H9 (cell line): ENCODE measurements at regions not wholly inside any gene's neighbourhood (a gene's known extent, or its start where the extent isn't known, plus 50 kb on each side); places are given as distances from the start of the nearest gene placed in this dataset.

Experiments
- DNase-seq: peaks from one replicate; pipeline ENCODE4 v3.0.0-alpha.2; 2017
- H2AFZ ChIP-seq: one replicate; pipeline ENCODE4 v1.6.1; 2013; ENCODE audit warnings: mild to moderate bottlenecking, low read length, control low read depth, moderate library complexity
- H2AK5ac ChIP-seq: 2 replicates; pipeline ENCODE4 v1.6.1; 2013; ENCODE audit warnings: low read length, control low read depth, mixed read lengths; ENCODE audit not compliant: insufficient read length
- H2BK120ac ChIP-seq: one replicate; pipeline ENCODE4 v1.6.1; 2013; ENCODE audit warnings: low read depth, mild to moderate bottlenecking, low read length, control low read depth, inconsistent platforms; ENCODE audit not compliant: poor library complexity, severe bottlenecking
- H2BK12ac ChIP-seq: 2 replicates; pipeline ENCODE4 v1.6.1; 2013; ENCODE audit warnings: low read length, control low read depth, mixed read lengths, low read depth; ENCODE audit not compliant: insufficient read length
- H2BK15ac ChIP-seq: 2 replicates; pipeline ENCODE4 v1.6.1; 2013; ENCODE audit warnings: low read depth, low read length, control low read depth
- H2BK20ac ChIP-seq: one replicate; pipeline ENCODE4 v1.6.1; 2013; ENCODE audit warnings: low read depth, mild to moderate bottlenecking, low read length, control low read depth, inconsistent platforms; ENCODE audit not compliant: poor library complexity, severe bottlenecking
- H2BK5ac ChIP-seq: 2 replicates; pipeline ENCODE4 v1.6.1; 2013; ENCODE audit warnings: low read length, control low read depth, mixed read lengths; ENCODE audit not compliant: insufficient read length
- H3K14ac ChIP-seq: 2 replicates; pipeline ENCODE4 v1.6.1; 2013; ENCODE audit warnings: low read length, control low read depth; ENCODE audit not compliant: insufficient read depth
- H3K18ac ChIP-seq: 2 replicates; pipeline ENCODE4 v1.6.1; 2013; ENCODE audit warnings: low read depth, mild to moderate bottlenecking, mixed read lengths, low read length, control low read depth; ENCODE audit not compliant: insufficient read length
- H3K23ac ChIP-seq: 2 replicates; pipeline ENCODE4 v1.6.1; 2013; ENCODE audit warnings: low read length, control low read depth, mixed read lengths, low read depth; ENCODE audit not compliant: insufficient read length
- H3K23me2 ChIP-seq: 2 replicates; pipeline ENCODE4 v1.6.1; 2013; ENCODE audit warnings: low read depth, mild to moderate bottlenecking, mixed read lengths, low read length, control low read depth; ENCODE audit not compliant: insufficient read length, poor library complexity, severe bottlenecking
- H3K27ac ChIP-seq: 2 replicates; pipeline ENCODE4 v1.5.1; 2013; ENCODE audit warnings: low read length, control low read depth, mixed read lengths, low read depth; ENCODE audit not compliant: insufficient read length
- H3K27me3 ChIP-seq: 2 replicates; pipeline ENCODE4 v1.6.1; 2013; ENCODE audit warnings: low read length, control low read depth, inconsistent platforms; ENCODE audit not compliant: insufficient read depth
- H3K4ac ChIP-seq: 2 replicates; pipeline ENCODE4 v1.6.1; 2013; ENCODE audit warnings: low read depth, mild to moderate bottlenecking, control low read depth, inconsistent platforms, low read length, moderate library complexity
- H3K4me1 ChIP-seq: 2 replicates; pipeline ENCODE4 v1.6.1; 2013; ENCODE audit warnings: low read length, control low read depth, inconsistent platforms; ENCODE audit not compliant: insufficient read depth
- H3K4me2 ChIP-seq: 2 replicates; pipeline ENCODE4 v1.6.1; 2013; ENCODE audit warnings: low read length, control low read depth, mixed read lengths; ENCODE audit not compliant: insufficient read length, insufficient read depth
- H3K56ac ChIP-seq: 2 replicates; pipeline ENCODE4 v1.6.1; 2013; ENCODE audit warnings: low read depth, mild to moderate bottlenecking, mixed read lengths, low read length, control low read depth; ENCODE audit not compliant: insufficient read length
- H3K79me1 ChIP-seq: 2 replicates; pipeline ENCODE4 v1.6.1; 2013; ENCODE audit warnings: low read depth, mild to moderate bottlenecking, moderate library complexity, low read length, control low read depth, inconsistent platforms; ENCODE audit not compliant: insufficient read depth, poor library complexity, severe bottlenecking
- H3K79me2 ChIP-seq: 2 replicates; pipeline ENCODE4 v1.6.1; 2013; ENCODE audit warnings: low read length, control low read depth, inconsistent platforms; ENCODE audit not compliant: insufficient read depth
- H3K9ac ChIP-seq: 2 replicates; pipeline ENCODE4 v1.6.1; 2013; ENCODE audit warnings: low read length, control low read depth, mixed read lengths; ENCODE audit not compliant: insufficient read length; ENCODE audit errors: extremely low read depth
- H3K9me3 ChIP-seq: one replicate; pipeline ENCODE4 v1.6.1; 2013; ENCODE audit warnings: low read depth, low read length, inconsistent platforms; ENCODE audit not compliant: control insufficient read depth
- H3T11ph ChIP-seq: one replicate; pipeline ENCODE4 v1.6.1; 2013; ENCODE audit warnings: mild to moderate bottlenecking, low read length, control low read depth, inconsistent platforms
- H4K20me1 ChIP-seq: one replicate; pipeline ENCODE4 v1.6.1; 2013; ENCODE audit not compliant: control insufficient read depth, insufficient read length, insufficient read depth
- H4K5ac ChIP-seq: 2 replicates; pipeline ENCODE4 v1.6.1; 2013; ENCODE audit warnings: low read depth, mild to moderate bottlenecking, mixed read lengths, low read length, control low read depth; ENCODE audit not compliant: insufficient read length
- H4K8ac ChIP-seq: replicated peaks from 2 replicates; pipeline ENCODE4 v1.6.1; 2013; ENCODE audit warnings: low read length, control low read depth, mixed read lengths, low read depth; ENCODE audit not compliant: insufficient read length
- H4K91ac ChIP-seq: 2 replicates; pipeline ENCODE4 v1.6.1; 2013; ENCODE audit warnings: low read depth, mild to moderate bottlenecking, moderate library complexity, mixed read lengths, low read length, control low read depth; ENCODE audit not compliant: insufficient read length
- H3K27ac Mint-ChIP-seq, 3 experiments: 2 replicates in 2 of 3; 3 replicates in 1 of 3; pipeline ENCODE4 v1.8.0; 2020 to 2021; ENCODE audit warnings: mixed read lengths in 3 of 3, mild to moderate bottlenecking in 1 of 3, moderate library complexity in 1 of 3
- H3K27me3 Mint-ChIP-seq: 2 replicates; pipeline ENCODE4 v1.8.0; 2021; ENCODE audit warnings: low read depth, mild to moderate bottlenecking, moderate library complexity, mixed read lengths
- H3K36me3 Mint-ChIP-seq, 3 experiments: 2 replicates in 2 of 3; 3 replicates in 1 of 3; pipeline ENCODE4 v1.8.0; 2020 to 2021; ENCODE audit warnings: low read depth in 3 of 3, mixed read lengths in 3 of 3; ENCODE audit not compliant: insufficient read depth in 1 of 3
- H3K4me1 Mint-ChIP-seq, 2 experiments: 2 replicates each; pipeline ENCODE4 v1.8.0; 2020; ENCODE audit warnings: mixed read lengths in 2 of 2
- H3K4me3 Mint-ChIP-seq, 2 experiments: 2 replicates in 1 of 2; 3 replicates in 1 of 2; pipeline ENCODE4 v1.8.0; 2020 to 2021; ENCODE audit warnings: mild to moderate bottlenecking in 2 of 2, mixed read lengths in 2 of 2, moderate library complexity in 1 of 2
- H3K9me3 Mint-ChIP-seq, 2 experiments: 2 replicates in 1 of 2; 3 replicates in 1 of 2; pipeline ENCODE4 v1.8.0; 2020; ENCODE audit warnings: mild to moderate bottlenecking in 2 of 2, mixed read lengths in 2 of 2, moderate library complexity in 1 of 2
- WGBS: extraction: QIAGEN DNeasy Blood & Tissue Kit; methylation state at CpG from one replicate; pipeline ENCODE4 v1.1.7; 2013; ENCODE audit warnings: missing lambda C conversion rate, low lambda C conversion rate, mixed read lengths; ENCODE audit not compliant: insufficient read length; ENCODE audit errors: extremely low coverage; 5-methylcytosine and 5-hydroxymethylcytosine counted together
- TF ChIP-seq, protein P1 (sequence below): fragments of 200-600 bp; sonication (generic); conservative IDR thresholded peaks from 3 replicates; pipeline ENCODE4 v1.8.0; 2021; ENCODE audit warnings: antibody characterized with exemption, mild to moderate bottlenecking

GRCh38 chrX:151830911-151831310, 81.8 kb upstream of the MAGEA4 start:
- Histone ChIP-seq H2BK5ac (no peak overlapping the region), H3K27ac (no peak overlapping the region), H3K14ac (no peak overlapping the region), H2BK120ac (no peak overlapping the region), H3K4me2 (no peak overlapping the region), H3K4me1 (no peaks in the 10 kb centered on the region), H4K5ac (no peak overlapping the region), H3K4ac (no peak overlapping the region), H3K79me1 (no peaks in the 10 kb centered on the region), H2BK15ac (no peak overlapping the region), H3K27me3 (no peaks in the 10 kb centered on the region), H2BK12ac (no peak overlapping the region), H3K56ac (no peak overlapping the region), H2BK20ac (no peak overlapping the region), H4K8ac (no peak overlapping the region), H2AK5ac (no peak overlapping the region), H2AFZ (no peak overlapping the region), H4K91ac (no peak overlapping the region), H3K9ac (no peak overlapping the region), H3T11ph (no peak overlapping the region), H3K79me2 (no peaks in the 10 kb centered on the region), H3K23me2 (no peaks in the 10 kb centered on the region), H3K23ac (no peak overlapping the region), H3K9me3 (peaks cover 44% of the 10 kb centered on the region), H4K20me1 (no peaks in the 10 kb centered on the region), H3K18ac (no peak overlapping the region)
- Mint-ChIP-seq H3K27me3 (peaks cover 2% of the 10 kb centered on the region; the same call in 1 of the 2 replicates), H3K36me3 (peaks cover 0 to 2% (median 0%) of the 10 kb centered on the region in 3 experiments; a peak in 4 of 7 replicates), H3K27ac (no peak overlapping the region), H3K4me1 (peaks cover 8 to 11% of the 10 kb centered on the region in 2 experiments), H3K9me3 (peaks cover 67 to 71% of the 10 kb centered on the region in 2 experiments), H3K4me3 (no peak overlapping the region)
- no CpG with 5 or more reads among the region's 4 CpGs for WGBS
- no peak for DNase-seq
- TF ChIP-seq, protein P1, sequence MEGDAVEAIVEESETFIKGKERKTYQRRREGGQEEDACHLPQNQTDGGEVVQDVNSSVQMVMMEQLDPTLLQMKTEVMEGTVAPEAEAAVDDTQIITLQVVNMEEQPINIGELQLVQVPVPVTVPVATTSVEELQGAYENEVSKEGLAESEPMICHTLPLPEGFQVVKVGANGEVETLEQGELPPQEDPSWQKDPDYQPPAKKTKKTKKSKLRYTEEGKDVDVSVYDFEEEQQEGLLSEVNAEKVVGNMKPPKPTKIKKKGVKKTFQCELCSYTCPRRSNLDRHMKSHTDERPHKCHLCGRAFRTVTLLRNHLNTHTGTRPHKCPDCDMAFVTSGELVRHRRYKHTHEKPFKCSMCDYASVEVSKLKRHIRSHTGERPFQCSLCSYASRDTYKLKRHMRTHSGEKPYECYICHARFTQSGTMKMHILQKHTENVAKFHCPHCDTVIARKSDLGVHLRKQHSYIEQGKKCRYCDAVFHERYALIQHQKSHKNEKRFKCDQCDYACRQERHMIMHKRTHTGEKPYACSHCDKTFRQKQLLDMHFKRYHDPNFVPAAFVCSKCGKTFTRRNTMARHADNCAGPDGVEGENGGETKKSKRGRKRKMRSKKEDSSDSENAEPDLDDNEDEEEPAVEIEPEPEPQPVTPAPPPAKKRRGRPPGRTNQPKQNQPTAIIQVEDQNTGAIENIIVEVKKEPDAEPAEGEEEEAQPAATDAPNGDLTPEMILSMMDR: no peak
